ENCODE measurements at regions not wholly inside any gene's neighbourhood (a gene's known extent, or its start where the extent isn't known, plus 50 kb on each side); places are given as distances from the start of the nearest gene placed in this dataset.

GRCh38 chr9:23590276-23591000, 235.6 kb downstream of the ELAVL2 start:
- DNase-seq (ENCODE audit: low spot score): no peak

DNA sequence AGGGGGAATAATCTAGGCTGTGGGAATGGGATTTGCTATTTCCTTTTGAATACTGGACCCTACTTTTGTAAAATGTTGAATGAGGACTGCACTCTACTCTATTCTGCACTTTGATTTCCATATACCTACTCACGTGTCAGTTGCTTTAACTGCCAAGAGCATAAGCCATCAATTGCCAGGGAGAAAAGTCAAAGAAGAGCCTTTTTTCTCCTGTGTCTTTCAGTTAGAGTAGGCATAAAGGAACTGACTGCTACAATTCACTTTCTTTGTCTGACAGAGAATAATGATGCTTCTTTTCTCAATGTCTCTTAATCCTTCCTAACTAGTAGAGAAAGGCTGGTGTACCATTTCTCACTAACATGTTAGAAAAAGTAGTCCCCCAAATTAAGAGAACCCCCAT, 231.6 kb downstream of the ELAVL2 start:
- DNase-seq (ENCODE audit: low spot score): no peak

GRCh38 chr9:23596913-23597634, 229.0 kb downstream of the ELAVL2 start:
- no peak for DNase-seq (ENCODE audit: low spot score)

- DNase-seq (ENCODE audit: low spot score): no peak
Measured at GRCh38 chr9:23598994-23599393, 227.0 kb downstream of the ELAVL2 start.

DNA sequence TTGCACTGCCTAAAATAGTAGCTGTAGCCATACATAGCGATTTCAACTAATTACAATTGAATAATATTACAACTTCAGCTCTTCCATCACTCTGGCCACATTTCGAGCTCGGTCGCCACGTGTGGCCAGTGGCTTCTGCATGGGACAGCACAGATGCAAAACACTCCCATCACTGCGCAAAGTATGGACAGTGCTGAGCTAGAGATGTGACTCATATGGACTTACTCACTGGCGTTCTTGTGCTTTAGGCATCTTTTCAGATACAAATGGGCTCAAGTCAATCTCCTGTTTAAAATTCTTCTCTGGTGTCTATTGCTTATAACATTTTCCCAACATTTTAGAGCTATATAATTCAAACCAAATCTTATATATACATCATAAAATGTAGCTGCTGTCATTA, 222.7 kb downstream of the ELAVL2 start:
- DNase-seq (ENCODE audit: low spot score): no peak

- no peak for DNase-seq (ENCODE audit: low spot score)
Measured at GRCh38 chr9:23606107-23606506, 219.9 kb downstream of the ELAVL2 start.

DNA sequence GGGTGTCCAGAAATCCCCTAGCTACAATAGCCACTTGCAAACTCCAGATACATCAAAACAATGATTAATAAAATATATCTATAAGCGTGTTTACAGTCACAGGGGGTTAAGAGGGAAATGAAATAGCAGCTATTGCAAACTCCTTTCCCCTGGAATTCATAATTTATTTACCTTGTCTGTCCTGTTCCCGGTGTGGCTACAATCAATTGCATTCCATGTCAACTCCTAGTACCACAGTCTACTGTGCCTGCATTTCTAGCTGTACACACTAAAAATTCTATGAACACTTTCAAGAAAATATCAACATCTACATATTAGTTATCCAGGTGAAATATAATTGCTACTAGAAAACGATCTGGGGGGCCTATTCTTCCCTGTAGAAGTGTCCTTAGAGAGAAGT, 217.6 kb downstream of the ELAVL2 start:
- DNase-seq (ENCODE audit: low spot score): no peak

GRCh38 chr9:23611869-23612268, 214.2 kb downstream of the ELAVL2 start:
- no peak for DNase-seq (ENCODE audit: low spot score)

- DNase-seq (ENCODE audit: low spot score): no peak
Measured at GRCh38 chr9:23615569-23615968, 210.5 kb downstream of the ELAVL2 start.

- no peak for DNase-seq (ENCODE audit: low spot score)
Measured at GRCh38 chr9:23621188-23621587, 204.9 kb downstream of the ELAVL2 start.

DNA sequence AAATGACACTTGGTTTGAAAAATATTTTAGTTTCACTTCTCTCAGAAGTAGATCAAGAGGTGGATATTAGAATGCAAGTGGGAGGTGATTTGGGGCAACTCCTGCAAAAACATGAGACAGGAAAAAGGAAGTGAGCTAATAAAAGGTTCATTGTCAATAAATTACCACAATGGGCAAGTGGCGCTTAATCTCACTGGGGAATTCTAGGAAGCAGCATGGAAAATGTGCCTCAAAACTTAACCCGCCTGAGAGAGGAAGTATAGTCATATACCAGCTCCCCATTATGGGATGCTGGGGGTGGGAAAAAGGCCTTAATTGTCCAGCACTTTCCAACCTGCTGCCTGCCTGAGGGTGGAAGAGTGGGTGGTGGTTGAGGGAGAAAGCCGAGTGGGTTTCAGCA, 204.1 kb downstream of the ELAVL2 start:
- no peak for DNase-seq (ENCODE audit: low spot score)

DNA sequence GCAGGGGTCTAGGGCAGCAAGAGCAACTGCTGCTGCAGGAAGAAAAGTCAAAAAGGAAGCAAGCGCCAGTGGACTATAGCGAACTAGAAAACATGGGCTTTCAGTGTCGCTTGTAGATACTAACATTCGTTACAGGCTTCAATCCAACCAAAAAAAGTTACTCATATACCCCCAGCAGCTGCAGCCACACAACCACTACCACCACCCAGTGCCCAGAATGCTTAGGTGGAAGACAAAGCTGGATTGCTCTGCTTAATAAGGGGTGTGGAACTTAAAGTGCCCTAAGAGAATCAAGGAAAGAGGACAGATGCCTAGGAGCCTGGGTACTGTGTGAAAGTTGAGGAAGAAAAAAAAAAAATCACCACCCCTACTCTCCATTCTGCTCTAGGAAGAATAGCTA, 203.6 kb downstream of the ELAVL2 start:
- no peak for DNase-seq (ENCODE audit: low spot score)

DNA sequence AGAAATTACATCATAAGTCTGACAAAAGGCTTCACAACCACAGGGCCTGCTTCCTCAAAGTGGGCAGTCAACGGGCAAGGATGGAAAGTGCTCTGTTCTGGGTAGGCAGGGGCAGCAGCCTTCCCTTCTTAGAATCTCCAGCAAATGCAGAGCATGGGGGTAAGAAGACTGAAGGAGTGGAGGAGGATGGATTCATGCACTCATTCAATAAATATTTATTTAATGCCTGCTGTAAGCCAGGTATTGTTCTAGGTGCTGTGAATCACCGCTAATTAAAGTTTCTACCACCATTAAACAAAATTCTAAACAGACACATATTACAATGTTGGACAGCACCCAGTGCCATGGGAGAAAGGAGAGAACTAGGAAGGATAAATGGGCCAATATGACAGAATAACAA, 195.6 kb downstream of the ELAVL2 start:
- DNase-seq (ENCODE audit: low spot score): no peak

DNA sequence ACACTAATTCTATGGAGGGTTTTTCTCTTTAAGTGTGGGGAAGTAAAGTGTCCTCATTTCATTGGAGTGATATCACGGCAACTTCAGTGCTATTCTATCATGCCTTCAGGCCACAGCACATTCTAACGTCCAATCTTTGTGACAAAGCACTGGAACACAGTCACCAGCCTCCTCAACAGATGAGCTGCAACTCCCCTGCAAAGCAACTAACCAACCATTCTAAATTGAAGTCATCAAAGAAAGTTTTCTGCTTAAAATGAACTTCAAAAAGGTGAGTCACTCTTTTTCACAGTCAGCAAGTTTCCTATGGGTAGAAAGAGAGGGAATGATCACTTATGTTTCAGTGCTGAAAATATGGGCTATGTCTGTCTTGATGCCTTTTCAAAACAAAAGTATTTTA, 190.8 kb downstream of the ELAVL2 start:
- no peak for DNase-seq (ENCODE audit: low spot score)

- DNase-seq (ENCODE audit: low spot score): no peak
Measured at GRCh38 chr9:23636199-23636598, 189.8 kb downstream of the ELAVL2 start.

DNA sequence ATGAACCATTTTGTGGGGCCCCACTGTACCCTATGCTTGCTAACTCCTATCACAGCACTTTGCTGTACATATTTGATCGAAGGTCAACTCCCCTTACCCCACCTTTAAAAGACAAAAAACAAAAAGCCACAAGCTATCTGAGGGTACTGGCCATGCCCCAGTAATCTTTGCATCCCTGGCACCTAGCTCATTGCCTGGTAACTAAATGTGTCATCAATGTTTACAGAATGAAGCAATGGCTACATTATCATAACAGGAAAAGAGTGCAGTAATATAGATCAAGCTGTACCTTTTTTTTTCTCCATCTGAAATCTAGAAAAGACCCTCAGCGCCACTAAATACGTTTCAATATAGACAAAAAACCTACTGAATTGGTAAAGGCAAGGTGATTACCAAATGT, 188.0 kb downstream of the ELAVL2 start:
- DNase-seq (ENCODE audit: low spot score): no peak

- no peak for DNase-seq (ENCODE audit: low spot score)
Measured at GRCh38 chr9:23638837-23639426, 187.1 kb downstream of the ELAVL2 start.
